Glutamatergic neuron (in vitro differentiated cells): ENCODE measurements at regions not wholly inside any gene's neighbourhood (a gene's known extent, or its start where the extent isn't known, plus 50 kb on each side); places are given as distances from the start of the nearest gene placed in this dataset.

Source experiments
- DNase-seq: peaks from one replicate; pipeline ENCODE4 v3.0.0; 2022
- H3K27ac Mint-ChIP-seq: one replicate; pipeline ENCODE4 v1.8.0; 2020; ENCODE audit warnings: mild to moderate bottlenecking, mixed read lengths, inconsistent platforms; ENCODE audit not compliant: unreplicated experiment
- H3K27me3 Mint-ChIP-seq: one replicate; pipeline ENCODE4 v1.8.0; 2020; ENCODE audit warnings: mild to moderate bottlenecking, moderate library complexity, mixed read lengths, inconsistent platforms; ENCODE audit not compliant: unreplicated experiment
- H3K36me3 Mint-ChIP-seq: one replicate; pipeline ENCODE4 v1.8.0; 2020; ENCODE audit warnings: mild to moderate bottlenecking, mixed read lengths, inconsistent platforms; ENCODE audit not compliant: unreplicated experiment
- H3K4me1 Mint-ChIP-seq: one replicate; pipeline ENCODE4 v1.8.0; 2020; ENCODE audit warnings: mild to moderate bottlenecking, low read depth, mixed read lengths, inconsistent platforms; ENCODE audit not compliant: unreplicated experiment
- H3K4me3 Mint-ChIP-seq: one replicate; pipeline ENCODE4 v1.8.0; 2020; ENCODE audit warnings: mild to moderate bottlenecking, mixed read lengths, inconsistent platforms; ENCODE audit not compliant: unreplicated experiment
- H3K9me3 Mint-ChIP-seq: one replicate; pipeline ENCODE4 v1.8.0; 2020; ENCODE audit warnings: mild to moderate bottlenecking, moderate library complexity, mixed read lengths, inconsistent platforms; ENCODE audit not compliant: unreplicated experiment
- CTCF ChIP-seq: fragments of 200-600 bp; sonication (generic); IDR thresholded peaks from one replicate; pipeline ENCODE4 v1.5.0; 2021; ENCODE audit not compliant: partially characterized antibody, unreplicated experiment

- Mint-ChIP-seq H3K4me3 (no peak overlapping the region), H3K36me3 (no peaks in the 10 kb centered on the region), H3K9me3 (no peaks in the 10 kb centered on the region), H3K27me3 (no peaks in the 10 kb centered on the region), H3K27ac (no peak overlapping the region), H3K4me1 (no peaks in the 10 kb centered on the region)
- DNase-seq = no peak
- no peak for TF ChIP-seq CTCF
These were observed 902.8 kb downstream of the SLC16A7 start for GRCh38 chr12:60498656-60499055.

DNA sequence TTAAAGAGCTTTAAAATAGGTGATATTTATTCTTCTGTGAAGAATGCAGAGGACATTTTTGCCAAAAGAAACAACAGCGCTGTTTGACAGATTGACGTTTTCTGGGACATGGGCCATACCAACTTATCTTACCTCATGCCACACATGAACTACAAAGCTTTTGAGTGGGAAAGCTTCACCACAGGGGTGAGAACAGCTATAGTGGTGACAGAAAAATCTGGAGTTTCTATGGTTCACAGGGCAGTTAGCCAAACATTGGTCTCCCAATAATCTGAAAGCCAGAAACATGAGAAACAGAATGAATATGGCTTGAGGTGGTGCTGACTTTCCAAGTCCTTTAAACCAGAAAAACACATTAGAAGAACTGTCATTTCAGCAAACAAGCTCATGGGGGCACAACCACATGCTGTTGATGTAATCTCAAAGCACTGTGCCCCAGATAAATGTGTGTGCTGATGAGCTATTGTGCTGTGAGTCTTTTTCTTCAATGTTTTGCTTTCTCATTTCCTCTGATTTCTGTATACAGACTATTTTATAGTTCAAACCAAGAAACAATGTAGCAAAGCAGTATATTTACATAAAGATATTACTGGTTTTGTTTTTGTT lies 905.4 kb downstream of the SLC16A7 start:
- H3K36me3 Mint-ChIP-seq = no peaks in the 10 kb centered on the region
- no peak for DNase-seq
- no peak overlapping the region for H3K4me3 Mint-ChIP-seq
- H3K27ac Mint-ChIP-seq = no peak overlapping the region
- H3K4me1 Mint-ChIP-seq = no peaks in the 10 kb centered on the region
- no peaks in the 10 kb centered on the region for H3K27me3 Mint-ChIP-seq
- no peak for TF ChIP-seq CTCF
- H3K9me3 Mint-ChIP-seq = no peaks in the 10 kb centered on the region

- Mint-ChIP-seq H3K9me3 (no peaks in the 10 kb centered on the region), H3K4me1 (no peaks in the 10 kb centered on the region), H3K4me3 (no peak overlapping the region), H3K27me3 (no peaks in the 10 kb centered on the region), H3K27ac (no peak overlapping the region), H3K36me3 (no peaks in the 10 kb centered on the region)
- TF ChIP-seq CTCF = no peak
- no peak for DNase-seq
These were observed 927.0 kb downstream of the SLC16A7 start for GRCh38 chr12:60522684-60523400.

- DNase-seq = no peak
- TF ChIP-seq CTCF = no peak
- no peaks in the 10 kb centered on the region for H3K27me3 Mint-ChIP-seq
- no peak overlapping the region for H3K27ac Mint-ChIP-seq
- H3K36me3 Mint-ChIP-seq = no peaks in the 10 kb centered on the region
- H3K4me3 Mint-ChIP-seq = no peak overlapping the region
- H3K9me3 Mint-ChIP-seq = peaks cover 2% of the 10 kb centered on the region
- H3K4me1 Mint-ChIP-seq = no peaks in the 10 kb centered on the region
These were observed 933.4 kb downstream of the SLC16A7 start for GRCh38 chr12:60529261-60529660.

DNA sequence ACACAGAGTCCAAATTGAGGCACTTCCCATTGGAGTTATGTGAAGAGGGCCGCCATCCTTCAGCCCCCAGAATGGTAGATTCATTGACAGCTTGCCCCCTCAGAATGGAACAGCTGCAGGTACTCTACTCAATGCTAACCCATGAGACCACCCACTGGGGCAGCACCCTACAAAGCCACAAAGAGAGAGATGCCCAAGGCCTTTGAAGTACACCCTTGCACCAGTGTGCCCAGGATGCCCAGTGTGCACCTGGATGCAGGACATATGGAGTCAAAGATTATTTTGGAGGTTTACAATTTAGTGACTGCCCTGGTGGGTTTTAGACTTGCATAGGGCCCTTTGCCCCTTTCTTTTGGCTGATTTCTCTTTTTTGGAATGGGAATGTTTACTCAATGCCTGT lies 933.9 kb downstream of the SLC16A7 start:
- H3K36me3 Mint-ChIP-seq = no peaks in the 10 kb centered on the region
- H3K27me3 Mint-ChIP-seq = no peaks in the 10 kb centered on the region
- H3K4me3 Mint-ChIP-seq = no peak overlapping the region
- no peak overlapping the region for H3K27ac Mint-ChIP-seq
- DNase-seq = no peak
- peaks cover 2% of the 10 kb centered on the region for H3K9me3 Mint-ChIP-seq
- no peaks in the 10 kb centered on the region for H3K4me1 Mint-ChIP-seq
- no peak for TF ChIP-seq CTCF
